ENCODE measurements at regions not wholly inside any gene's neighbourhood (a gene's known extent, or its start where the extent isn't known, plus 50 kb on each side); places are given as distances from the start of the nearest gene placed in this dataset.
"Not testable (repeated sequence)": the region's sequence is repeated elsewhere in the genome, so short reads cannot be mapped to it uniquely, and the experiment has no call there.

DNA sequence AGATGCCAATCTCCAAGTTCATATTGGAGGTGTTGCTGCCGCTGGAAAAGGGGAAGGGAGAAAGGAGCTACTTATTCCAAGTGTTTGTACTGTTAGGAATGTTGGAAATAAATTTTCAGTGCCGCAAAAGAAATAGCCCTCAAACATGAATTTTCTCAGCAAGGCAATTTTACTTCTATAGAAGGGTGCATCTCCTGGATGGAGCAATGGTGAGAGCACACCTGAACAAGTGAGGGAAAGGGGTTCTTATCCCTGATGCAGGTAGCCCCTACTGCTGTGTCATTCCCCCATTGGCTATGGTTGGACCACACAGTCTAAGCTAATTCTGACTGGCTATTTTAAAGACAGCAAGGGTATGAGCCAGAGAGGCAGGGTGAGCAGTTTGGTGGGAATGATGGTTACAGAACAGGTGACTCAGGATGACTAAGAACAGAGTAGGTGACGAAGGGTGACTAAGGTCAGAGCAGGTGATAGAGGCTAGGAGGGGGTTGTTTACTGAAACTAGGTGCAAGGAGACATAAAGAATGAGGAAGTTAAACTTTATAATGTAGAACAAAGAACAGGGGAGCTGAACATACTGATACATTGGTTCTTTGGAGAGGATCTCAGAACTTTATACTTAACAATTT lies 503.5 kb downstream of the EDEM1 start:
- no peak for DNase-seq (ENCODE audit: low read depth in 2 of 2)

DNA sequence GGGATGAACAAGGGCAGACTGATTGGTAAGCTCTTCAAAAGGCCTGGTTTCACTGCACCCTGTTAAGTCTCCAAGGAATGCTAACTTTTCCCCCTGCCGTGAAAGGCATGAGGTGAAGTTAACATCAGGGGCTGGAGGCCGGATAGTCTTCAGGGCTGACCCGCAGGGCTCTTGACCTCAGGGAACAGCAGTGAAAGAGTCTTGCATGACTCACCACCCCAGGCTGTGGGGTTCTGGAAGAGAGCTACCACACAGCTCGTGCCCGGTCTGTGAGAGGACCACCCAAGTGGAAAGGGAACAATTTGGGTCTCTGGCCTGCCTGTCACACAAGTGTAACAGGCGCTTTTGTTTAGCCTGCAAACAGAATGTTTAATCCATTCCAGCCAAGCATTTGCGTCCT lies 504.9 kb downstream of the EDEM1 start:
- DNase-seq (ENCODE audit: low read depth in 2 of 2): no peak

DNA sequence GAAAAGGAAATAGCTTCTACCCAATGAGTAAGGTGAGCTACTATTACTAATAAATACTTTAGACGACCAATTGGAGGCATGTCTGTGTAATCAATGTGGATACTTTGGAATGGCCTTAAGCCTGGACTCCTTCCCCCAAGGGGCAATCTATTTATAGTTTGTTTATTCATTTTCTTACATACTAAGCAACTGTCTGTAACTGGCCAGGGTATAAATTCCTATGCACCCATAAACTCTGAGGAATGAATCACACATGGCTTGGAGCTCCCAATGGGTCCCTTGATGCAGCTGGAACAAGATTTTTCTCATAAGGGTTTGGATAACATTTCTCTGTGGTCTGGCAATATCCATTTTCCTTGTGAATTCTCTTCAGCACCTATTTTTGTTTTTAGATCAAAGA lies 506.8 kb downstream of the EDEM1 start:
- no peak for DNase-seq (ENCODE audit: low read depth in 2 of 2)

DNA sequence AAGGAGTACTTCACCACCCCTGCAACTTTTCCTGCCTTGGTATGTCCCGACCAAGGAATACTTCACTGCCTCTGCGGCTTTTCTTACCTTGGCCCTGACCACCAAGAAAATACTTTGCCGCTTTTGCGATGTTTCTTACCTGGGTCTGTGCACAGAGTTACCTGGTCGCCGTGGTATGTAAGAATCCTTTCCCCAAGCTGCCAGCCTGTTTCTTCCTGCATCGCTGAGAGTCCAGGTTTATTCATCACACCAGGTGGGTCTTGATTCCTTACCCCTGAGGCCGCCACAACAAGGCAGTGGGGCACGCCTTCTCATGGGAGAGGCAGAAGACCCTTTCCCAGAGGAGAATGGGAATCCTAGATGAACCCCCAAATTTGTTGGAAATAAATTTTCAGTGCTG lies 511.3 kb downstream of the EDEM1 start:
- DNase-seq (ENCODE audit: low read depth in 2 of 2): no peak

DNA sequence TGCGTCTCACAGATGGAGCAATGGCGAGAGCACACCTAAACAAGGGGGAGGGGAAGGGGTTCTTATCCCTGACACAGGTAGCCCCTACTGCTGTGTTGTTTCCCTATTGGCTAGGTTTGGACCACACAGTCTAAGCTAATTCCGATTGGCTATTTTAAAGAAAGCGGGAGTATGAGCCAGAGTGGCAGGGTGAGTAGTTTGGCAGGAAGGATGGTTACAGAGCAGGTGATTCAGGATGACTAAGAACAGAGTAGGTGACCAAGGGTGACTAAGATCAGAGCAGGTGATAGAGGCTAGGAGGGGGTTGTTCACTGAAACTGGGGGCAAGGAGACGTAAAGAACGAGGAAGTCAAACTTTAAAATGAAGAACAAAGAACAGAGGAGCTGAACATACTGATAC lies 511.8 kb downstream of the EDEM1 start:
- no peak for DNase-seq (ENCODE audit: low read depth in 2 of 2)

DNA sequence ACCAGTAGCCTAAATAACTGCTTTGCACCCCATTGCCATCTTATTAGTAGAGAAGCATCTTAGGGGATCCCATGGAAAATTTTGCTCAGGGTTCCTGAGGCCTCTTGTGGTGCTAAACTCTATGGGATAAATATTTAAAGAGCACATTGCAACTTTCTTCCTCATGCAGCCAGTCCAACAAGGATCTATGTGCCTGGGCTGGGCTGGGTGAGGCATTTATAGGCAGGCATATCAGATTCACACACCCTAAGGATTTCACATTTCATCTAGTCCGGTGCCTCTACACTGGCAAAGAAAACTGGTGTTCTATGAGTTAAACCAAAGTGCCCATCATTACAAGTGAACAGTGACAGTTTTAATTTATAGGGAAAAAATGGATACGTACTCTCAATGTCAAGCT lies 512.3 kb downstream of the EDEM1 start:
- no peak for DNase-seq (ENCODE audit: low read depth in 2 of 2)

DNA sequence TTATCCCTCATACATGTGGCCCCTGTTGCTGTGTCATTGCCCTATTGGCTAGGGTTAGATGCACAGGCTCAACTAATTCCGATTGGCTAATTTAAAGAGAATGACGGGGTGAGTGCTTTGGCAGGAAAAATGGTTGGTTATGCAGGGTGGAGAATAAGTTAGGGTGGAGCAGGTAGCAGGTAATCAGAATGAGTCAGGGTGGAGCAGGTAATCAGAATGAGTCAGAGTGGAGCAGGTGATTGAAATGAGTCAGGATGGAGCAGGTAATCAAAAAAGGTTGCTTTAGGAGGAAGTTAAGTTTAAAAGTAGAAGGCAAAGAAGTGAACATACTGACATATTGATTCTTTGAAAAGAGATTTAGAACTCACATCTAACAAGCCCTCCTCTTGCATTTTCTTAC lies 513.5 kb downstream of the EDEM1 start:
- not testable (repeated sequence) for DNase-seq (ENCODE audit: low read depth in 2 of 2)

DNA sequence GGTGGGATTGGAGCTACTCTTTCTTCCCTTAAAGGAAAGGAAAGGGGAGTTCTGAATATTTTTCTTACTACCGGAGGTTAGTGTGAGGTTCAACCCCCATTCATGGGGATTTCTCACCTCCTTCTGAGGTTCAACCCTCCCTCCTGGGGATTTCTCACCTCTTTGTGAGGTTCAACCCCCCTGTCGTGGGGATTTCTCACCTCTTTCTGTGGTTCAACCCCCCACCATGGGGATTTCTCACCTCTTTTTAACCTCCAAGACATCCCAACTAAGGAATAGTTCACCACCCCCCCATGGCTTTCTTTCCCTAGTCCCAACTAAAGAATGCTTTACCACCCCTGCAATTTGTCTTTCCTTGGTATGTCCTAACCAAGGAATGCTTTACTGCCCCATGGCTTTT lies 520.3 kb downstream of the EDEM1 start:
- DNase-seq (ENCODE audit: low read depth in 2 of 2): no peak

DNA sequence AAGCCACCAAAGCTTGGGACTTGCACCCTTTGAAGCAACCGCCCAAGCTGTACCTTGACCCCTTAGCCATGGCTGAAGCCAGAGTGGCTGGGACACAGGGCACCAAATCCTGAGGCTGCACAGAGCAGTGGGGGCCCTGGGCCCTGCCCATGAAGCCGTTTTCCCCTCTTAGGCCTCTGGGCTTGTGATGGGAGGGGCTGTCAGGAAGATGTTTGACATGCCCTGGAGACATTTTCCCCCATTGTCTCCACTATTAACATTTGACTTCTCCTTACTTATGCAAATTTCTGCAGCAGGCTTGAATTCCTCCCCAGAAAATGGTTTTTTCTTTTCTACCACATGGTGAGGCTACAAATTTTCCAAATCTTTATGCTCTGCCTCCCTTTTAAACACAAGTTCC lies 522.2 kb downstream of the EDEM1 start:
- no peak for DNase-seq (ENCODE audit: low read depth in 2 of 2)

DNA sequence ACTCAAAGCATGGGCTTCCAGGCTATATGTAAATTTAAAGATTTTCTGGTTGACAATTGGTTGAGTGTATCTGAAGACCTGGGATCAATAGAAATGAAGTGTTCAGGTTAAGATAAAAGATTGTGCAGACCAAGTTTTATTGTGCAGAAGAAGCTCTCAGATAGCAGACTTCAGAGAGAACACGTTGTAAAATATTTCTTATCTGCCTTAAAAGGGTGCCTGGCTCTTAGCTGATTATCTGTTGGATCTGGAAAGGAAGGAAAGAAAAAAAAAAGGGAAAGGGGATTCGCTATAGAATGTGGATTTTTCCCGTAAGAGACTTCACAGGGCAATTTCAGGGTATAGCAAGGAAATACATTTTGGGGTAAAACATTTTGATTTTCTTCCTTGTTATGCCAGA lies 523.2 kb downstream of the EDEM1 start:
- DNase-seq (ENCODE audit: low read depth in 2 of 2): no peak

DNA sequence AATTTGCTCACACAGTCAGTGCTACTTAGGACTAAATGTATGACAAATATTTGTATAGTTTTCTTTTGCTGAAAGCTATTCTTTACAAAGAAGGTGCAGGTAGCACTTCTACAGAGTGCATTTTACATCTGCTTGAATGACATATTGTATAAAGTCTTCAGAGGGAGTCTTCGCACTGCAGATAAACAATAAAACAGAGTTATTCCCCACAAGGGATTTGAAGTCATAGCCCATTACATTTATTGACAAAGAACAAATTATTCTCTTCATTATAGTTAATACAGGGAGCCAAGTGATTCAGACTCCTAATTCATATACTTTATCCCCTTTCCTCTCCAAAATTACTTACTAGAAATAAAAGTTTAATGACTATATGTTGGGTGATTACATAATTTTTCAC lies 529.7 kb downstream of the EDEM1 start:
- no peak for DNase-seq (ENCODE audit: low read depth in 2 of 2)

DNA sequence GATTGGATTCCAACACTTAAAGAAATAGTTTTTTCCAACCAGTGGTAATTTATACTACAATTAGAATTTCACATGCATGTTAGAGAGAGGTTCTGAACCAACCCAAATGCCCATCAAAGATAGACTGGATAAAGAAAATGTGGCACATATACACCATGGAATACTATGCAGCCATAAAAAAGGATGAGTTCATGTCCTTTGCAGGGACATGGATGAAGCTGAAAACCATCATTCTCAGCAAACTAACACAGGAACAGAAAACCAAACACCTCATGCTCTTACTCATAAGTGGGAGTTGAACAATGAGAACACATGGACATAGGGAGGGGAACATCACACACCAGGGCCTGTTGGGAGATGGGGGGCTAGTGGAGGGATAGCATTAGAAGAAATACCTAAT lies 532.2 kb downstream of the EDEM1 start:
- not testable (repeated sequence) for DNase-seq (ENCODE audit: low read depth in 2 of 2)

DNA sequence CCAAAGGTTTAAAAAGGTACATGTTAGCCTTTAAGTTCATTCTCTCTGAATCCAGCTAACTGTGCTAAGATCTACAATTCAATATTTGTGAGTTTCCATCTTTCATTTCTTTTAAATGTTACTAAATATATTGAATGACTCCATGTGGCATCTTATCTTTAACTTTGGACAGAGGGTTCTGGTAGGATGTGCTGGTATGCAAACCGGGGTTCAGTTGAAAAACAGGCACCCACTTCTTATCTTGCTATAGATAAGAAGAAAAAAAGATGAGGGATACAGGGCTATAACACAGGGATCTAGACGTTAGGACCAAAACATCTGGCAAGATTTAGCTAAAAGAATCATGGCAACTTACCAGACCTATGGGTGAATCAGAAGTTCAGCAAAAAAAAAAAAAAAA lies 538.3 kb downstream of the EDEM1 start:
- DNase-seq (ENCODE audit: low read depth in 2 of 2): no peak

DNA sequence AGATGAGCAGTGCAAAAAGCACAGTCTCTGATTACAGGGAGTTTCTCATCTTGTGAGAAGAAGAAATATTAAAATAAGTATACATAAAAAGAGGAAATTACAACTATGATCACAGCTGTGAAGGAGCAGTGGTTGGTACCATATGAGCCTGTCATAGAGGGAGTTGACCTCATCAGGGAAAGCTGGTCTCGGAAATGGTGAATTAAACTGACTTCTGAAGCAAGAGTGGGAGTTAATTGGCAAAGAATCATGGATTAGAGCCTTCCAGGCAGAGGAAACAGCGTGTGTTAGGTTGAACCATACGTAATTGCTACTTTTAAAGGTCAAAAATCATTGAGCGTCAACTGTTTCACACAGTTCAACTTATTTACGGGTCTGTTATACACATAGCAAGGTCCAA lies 539.1 kb downstream of the EDEM1 start:
- DNase-seq (ENCODE audit: low read depth in 2 of 2): no peak

DNA sequence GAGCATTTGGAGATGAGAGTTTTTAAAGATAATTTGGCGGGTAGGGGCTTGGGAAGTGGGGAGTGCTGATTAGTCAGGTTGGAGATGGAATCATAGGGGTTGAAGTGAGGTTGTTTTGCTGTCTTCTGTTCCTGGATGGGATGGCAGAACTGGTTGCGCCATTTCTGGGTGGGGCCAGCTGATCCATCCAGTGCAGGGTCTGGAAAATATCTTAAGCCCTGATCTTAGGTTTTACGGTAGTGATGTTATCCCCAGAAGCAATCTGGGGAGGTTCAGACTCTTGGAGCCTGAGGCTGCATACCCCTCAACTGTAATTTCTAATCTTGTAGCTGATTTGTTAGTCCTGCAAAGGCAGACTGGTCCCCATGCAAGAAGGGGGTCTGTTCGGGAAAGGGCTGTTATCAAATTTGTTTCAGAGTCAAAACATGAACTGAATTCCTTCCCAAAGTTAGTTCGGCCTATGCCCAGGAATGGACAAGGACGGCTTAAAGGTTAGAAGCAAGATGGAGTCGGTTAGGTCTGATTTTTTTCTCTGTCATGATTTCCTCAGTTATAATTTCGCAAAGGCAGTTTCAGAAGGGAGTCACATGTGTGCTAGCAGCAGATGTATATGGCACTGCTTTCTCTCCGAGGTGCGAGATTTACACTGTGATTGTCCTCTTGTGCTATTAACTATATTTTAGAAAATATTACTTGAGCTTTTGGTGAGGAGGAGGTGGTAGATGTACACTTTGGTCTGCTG lies 540.4 kb downstream of the EDEM1 start:
- DNase-seq (ENCODE audit: low read depth in 2 of 2): no peak

DNA sequence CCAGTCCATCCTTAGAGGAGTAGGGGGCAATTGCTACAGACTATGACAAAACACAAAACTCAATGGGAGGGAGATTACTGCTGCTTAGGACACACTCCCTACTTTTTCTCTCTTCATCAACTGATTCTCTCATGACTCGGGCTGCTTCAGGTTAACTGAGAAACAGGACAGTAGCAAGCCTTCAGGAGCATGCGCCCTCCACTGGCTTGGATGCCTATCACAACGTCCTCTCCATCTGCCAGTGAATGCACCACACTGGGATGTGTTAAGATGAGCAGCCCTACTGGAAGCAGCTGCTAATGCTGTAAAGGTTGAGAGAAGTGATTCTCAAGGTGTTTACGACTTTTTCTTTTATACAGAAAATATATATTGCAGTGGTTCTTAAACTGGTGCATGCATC lies 542.3 kb downstream of the EDEM1 start:
- DNase-seq (ENCODE audit: low read depth in 2 of 2): no peak

DNA sequence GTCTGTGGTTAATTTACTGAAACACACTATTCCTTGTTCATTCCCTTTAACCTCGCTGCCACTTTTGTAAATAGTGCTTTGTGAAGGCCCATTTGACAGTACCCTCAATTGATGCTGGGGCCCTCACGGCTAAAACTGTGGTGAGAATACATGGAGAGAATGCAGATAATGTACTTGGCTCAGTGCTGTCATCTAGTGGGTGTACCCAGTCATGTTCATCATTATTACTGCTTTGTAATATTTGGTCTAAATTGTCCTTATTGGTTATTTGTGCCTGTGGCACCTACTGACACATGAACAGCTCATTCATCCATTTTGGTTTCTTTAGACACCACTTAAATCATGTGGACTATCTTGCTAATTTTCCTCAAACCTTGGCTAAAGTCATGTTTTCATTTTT lies 543.6 kb downstream of the EDEM1 start:
- DNase-seq (ENCODE audit: low read depth in 2 of 2): no peak

DNA sequence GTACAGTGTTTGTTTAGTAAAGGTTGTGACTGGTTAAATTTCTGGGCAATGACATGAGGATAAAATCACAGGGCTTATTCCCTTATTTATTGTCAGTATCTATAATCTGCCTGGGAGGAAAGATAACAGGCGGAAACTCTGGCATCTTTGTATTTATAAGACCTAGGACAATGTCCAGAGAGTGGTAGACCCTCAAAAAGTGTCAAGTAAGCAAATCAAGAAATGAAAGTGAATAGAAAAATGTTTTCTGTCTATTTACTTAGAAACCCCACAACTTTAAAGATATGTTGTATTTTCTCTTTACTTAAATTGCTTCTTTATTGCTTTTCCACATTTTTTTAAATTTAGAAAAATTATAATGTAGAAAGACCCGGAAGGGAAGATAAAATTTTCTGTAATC lies 544.6 kb downstream of the EDEM1 start:
- no peak for DNase-seq (ENCODE audit: low read depth in 2 of 2)

DNA sequence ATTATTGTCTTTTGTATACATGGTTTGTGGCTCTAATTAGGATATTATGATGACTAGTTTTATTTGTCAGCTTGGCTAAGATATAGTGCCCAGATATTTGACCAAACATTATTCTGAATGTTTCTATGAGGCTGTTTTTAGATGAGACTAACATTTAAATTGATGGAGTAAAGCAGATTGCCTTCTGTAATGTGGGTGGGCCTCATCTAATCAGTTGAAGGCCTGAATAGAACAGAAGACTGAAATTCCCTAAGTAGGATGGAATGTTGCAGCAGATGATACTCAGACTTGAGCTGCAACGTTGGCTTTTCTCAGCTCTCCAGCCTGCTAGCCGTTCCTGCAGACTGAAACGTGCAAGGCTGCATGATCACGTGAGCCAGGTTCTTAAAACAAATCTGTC lies 546.5 kb downstream of the EDEM1 start:
- no peak for DNase-seq (ENCODE audit: low read depth in 2 of 2)

DNA sequence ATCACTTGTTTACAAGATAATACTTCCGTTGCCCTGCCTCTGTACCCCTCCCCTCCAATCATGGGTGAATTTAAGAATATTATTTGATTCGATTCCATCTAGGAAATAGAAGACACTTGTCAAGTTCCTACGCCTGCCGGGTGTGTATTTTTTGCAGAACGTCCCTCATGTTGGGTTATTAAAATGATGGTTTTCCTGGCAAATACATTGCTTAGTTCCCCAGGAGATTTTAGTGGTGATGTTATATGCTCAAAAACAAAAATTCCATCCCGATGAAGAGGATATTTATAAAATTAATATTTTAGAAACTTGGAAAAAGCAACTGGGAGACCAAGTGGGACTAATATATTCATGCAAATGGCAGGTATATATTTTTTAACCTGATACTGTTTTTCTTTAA lies 548.4 kb downstream of the EDEM1 start:
- DNase-seq (ENCODE audit: low read depth in 2 of 2): no peak

DNA sequence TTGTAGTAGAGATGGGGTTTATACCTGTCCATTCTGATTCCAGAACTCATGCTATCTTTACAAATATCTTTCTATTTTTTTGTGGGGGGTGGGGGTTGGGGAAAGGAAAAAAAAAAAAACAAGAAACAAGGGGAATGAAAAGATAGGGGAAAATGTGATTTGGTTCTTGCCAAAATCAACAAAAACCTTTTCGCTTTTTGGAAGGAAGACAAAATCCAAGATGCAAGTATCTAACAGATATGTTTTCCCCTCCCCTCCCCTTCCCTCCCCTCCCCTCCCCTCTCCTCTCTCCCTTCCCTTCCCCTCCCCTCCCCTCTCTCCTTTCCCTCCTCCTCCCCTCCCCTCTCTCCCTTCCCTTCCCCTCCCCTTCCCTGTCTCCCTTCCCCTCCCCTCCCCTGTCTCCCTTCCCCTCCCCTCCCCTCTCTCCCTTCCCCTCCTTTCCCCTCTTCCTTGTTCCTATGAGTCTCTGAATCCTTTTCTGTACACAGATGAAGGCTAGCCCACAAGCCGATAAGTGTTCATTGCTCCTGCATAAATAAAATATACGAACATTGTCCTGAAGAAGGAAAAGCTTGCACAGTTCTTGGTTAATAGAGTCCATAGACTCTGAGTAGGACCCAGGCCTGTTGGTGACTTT lies 551.9 kb downstream of the EDEM1 start:
- DNase-seq (ENCODE audit: low read depth in 2 of 2): no peak

DNA sequence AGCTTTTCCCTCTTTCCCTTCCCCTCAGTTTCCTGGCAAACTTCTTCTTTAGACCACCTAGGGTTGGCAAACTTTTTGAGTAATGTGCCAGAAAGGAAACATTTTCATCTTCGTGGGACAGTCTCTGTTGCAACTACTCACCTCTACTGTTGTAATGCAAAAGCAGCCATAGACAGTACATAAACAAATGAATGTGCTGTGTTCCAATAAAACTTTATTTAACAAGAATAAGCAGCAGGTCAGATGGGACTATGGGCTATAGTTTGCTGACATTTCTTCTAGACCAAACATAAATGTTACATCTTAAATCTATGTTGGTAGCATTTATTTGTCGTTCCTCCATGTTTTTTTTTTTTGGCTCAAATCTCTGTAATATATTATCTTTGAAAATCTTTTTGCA lies 552.4 kb downstream of the EDEM1 start:
- no peak for DNase-seq (ENCODE audit: low read depth in 2 of 2)

DNA sequence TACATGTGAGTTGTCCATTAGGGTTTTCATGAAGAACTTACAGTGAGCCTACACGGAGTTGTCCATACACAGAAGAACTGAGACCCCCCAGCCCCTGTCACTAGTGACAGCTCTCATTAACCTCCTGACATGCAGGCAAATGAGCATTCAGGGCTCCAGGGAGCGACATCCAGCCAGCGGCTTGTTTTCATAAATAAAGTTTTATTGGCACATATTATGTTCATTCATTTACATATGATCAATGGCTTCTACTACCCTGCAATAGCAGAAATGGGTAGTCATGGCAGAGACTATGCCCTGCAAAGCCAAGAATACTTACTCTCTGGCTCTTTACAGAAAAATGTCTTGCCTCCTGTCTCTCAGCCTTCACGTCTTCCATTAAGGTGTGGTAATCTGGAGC lies 553.5 kb downstream of the EDEM1 start:
- DNase-seq (ENCODE audit: low read depth in 2 of 2): no peak
